Suprapubic skin (tissue), 4 donors: ENCODE measurements at regions not wholly inside any gene's neighbourhood (a gene's known extent, or its start where the extent isn't known, plus 50 kb on each side); places are given as distances from the start of the nearest gene placed in this dataset.

Experiments used
- CTCF ChIP-seq, 2 donors: fragments of 200-600 bp in 1 of 2; fragments of 450-650 bp in 1 of 2; sonication (generic) in 1 of 2; IDR thresholded peaks; one replicate each; pipeline ENCODE4 v1.5.1; 2016 to 2019; ENCODE audit warnings: antibody characterized with exemption in 2 of 2, mild to moderate bottlenecking in 1 of 2, moderate library complexity in 1 of 2
- EP300 ChIP-seq: sonication (generic); formaldehyde crosslinking; IDR thresholded peaks from one replicate; pipeline ENCODE4 v1.6.1; 2017; ENCODE audit warnings: antibody characterized with exemption
- POLR2A ChIP-seq, 2 donors: fragments of 450-650 bp; IDR thresholded peaks; one replicate each; pipeline ENCODE4 v1.6.1; 2017; ENCODE audit warnings: antibody characterized with exemption in 2 of 2, mild to moderate bottlenecking in 2 of 2, moderate library complexity in 2 of 2
- POLR2AphosphoS5 ChIP-seq, 3 donors: sonication (generic); formaldehyde crosslinking; IDR thresholded peaks; one replicate each; pipeline ENCODE4 v1.6.1; 2017; ENCODE audit warnings: antibody characterized with exemption in 3 of 3

DNA sequence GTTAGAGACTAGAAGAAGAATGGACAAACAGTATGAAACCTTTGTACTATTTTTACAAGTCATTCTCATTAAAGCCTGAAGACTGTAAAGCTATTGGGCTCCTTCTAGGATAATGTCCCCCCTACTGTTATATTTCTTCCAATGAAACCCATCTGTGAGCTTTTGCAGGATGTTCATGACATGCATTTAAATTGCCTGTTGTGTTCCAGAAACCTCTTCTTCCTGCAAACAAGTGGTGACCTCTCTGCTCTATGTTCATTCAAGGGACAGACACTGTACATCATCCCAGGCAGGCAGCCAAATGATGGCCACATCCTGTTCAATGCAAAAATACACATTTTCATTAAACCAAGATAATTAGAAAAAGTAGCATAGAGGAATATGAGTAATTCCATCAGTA is 128.0 kb downstream of the C4orf33 start:
- TF ChIP-seq POLR2AphosphoS5 (IDR thresholded peaks at IDR 0.05) (no peak), POLR2A (IDR thresholded peaks at IDR 0.05) (no peak), CTCF (IDR thresholded peaks at IDR 0.05) (no peak), EP300 (no peak)
